K562 (cell line): ENCODE measurements at regions not wholly inside any gene's neighbourhood (a gene's known extent, or its start where the extent isn't known, plus 50 kb on each side); places are given as distances from the start of the nearest gene placed in this dataset.

Experiments used
- ATAC-seq: fragments of 200-7000 bp; cut with Tn5 transposase; 3 replicates; pipeline ENCODE4 v1.9.1; 2020; ENCODE audit warnings: moderate library complexity
- BruUV-seq: library from RNA; stranded (reverse); fragments of 400-500 nt; replicated peaks from 2 replicates; lab custom pipeline; 2021; lab: Mats Ljungman, UMichigan
- CTCF ChIA-PET: fragments of 300-600 bp; formaldehyde crosslinking; extraction: SDS; loops from one replicate; lab custom pipeline; 2021; ENCODE audit warnings: low intra/inter-chr PET ratio; lab: Yijun Ruan, JAX
- POLR2A ChIA-PET: fragments of 300-600, 350-650 bp; sonication (Branson Sonifier 250); formaldehyde crosslinking; extraction: SDS; loops from one replicate; lab custom pipeline; 2021; ENCODE audit warnings: antibody characterized with exemption, inconsistent platforms; lab: Yijun Ruan, JAX
- DNase-seq, 4 experiments: peaks; one replicate each; pipeline versions ENCODE4 v3.0.0 to v3.0.0-alpha.2; 2011 to 2018; ENCODE audit warnings: low spot score in 3 of 4, mixed read lengths in 3 of 4; ENCODE audit errors: extremely low read depth in 1 of 4
- FAIRE-seq: peaks from 2 replicates; lab custom pipeline; 2011; peaks lifted over from hg19 to GRCh38; lab: Jason Lieb, UNC
- H2AFZ ChIP-seq: 2 replicates; pipeline ENCODE4 v1.6.0; 2011; ENCODE audit warnings: low read depth, low read length, control low read depth, inconsistent platforms
- H3K27ac ChIP-seq: fragments of 200-600 bp; 3 replicates; pipeline ENCODE4 v1.8.0; 2011; ENCODE audit warnings: low read depth, mild to moderate bottlenecking, control low read depth, inconsistent platforms, low read length, moderate library complexity, mixed read lengths; ENCODE audit errors: extremely low read depth
- H3K27me3 ChIP-seq, 2 experiments: fragments of 300-600 bp in 1 of 2; 2 replicates in 1 of 2; 3 replicates in 1 of 2; pipeline versions ENCODE4 v1.6.0 to v1.8.0; 2011; ENCODE audit warnings: inconsistent platforms in 2 of 2, low read length in 2 of 2, mild to moderate bottlenecking in 1 of 2, mixed read lengths in 1 of 2, moderate library complexity in 1 of 2; ENCODE audit not compliant: control insufficient read depth in 2 of 2, insufficient read depth in 2 of 2
- H3K36me3 ChIP-seq: fragments of 300-600 bp; 3 replicates; pipeline ENCODE4 v1.8.0; 2011; ENCODE audit warnings: mild to moderate bottlenecking, low read length, inconsistent platforms; ENCODE audit not compliant: control insufficient read depth, insufficient read depth
- H3K4me1 ChIP-seq, 2 experiments: fragments of 200-600 bp in 1 of 2; replicated peaks in 1 of 2; 2 replicates in 1 of 2; 3 replicates in 1 of 2; pipeline versions ENCODE4 v1.5.1 to v1.8.0; 2011; ENCODE audit warnings: inconsistent platforms in 2 of 2, low read length in 2 of 2, mild to moderate bottlenecking in 1 of 2, mixed read lengths in 1 of 2, moderate library complexity in 1 of 2; ENCODE audit not compliant: control insufficient read depth in 2 of 2, insufficient read depth in 2 of 2
- H3K4me2 ChIP-seq: 2 replicates; pipeline ENCODE4 v1.6.1; 2011; ENCODE audit warnings: low read length, control low read depth, inconsistent platforms, mixed read lengths; ENCODE audit not compliant: insufficient read depth
- H3K4me3 ChIP-seq: fragments of 200-600 bp; sonication (generic), shearing (Covaris generic); 2 replicates; pipeline ENCODE4 v1.5.1; 2016; ENCODE audit warnings: control low read depth, inconsistent platforms
- H3K79me2 ChIP-seq: fragments of 200-600 bp; 3 replicates; pipeline ENCODE4 v1.8.0; 2011; ENCODE audit warnings: low read length, inconsistent platforms; ENCODE audit not compliant: control insufficient read depth, insufficient read depth
- H3K9ac ChIP-seq, 2 experiments: 2 replicates each; pipeline versions ENCODE4 v1.6.0 to v1.6.1; 2011; ENCODE audit warnings: low read depth in 2 of 2, low read length in 2 of 2, control low read depth in 1 of 2, inconsistent platforms in 1 of 2, mild to moderate bottlenecking in 1 of 2, mixed read lengths in 1 of 2; ENCODE audit not compliant: insufficient read depth in 1 of 2
- H3K9me1 ChIP-seq: one replicate; pipeline ENCODE4 v1.6.0; 2011; ENCODE audit warnings: inconsistent platforms, mild to moderate bottlenecking, low read length, moderate library complexity; ENCODE audit not compliant: control insufficient read depth, insufficient read depth
- H3K9me3 ChIP-seq: replicated peaks from 2 replicates; pipeline ENCODE4 v1.5.1; 2011; ENCODE audit warnings: low read depth, low read length, inconsistent platforms; ENCODE audit not compliant: control insufficient read depth, insufficient read depth
- H4K20me1 ChIP-seq: replicated peaks from 2 replicates; pipeline ENCODE4 v1.6.1; 2011; ENCODE audit warnings: low read length, inconsistent platforms, mixed read lengths; ENCODE audit not compliant: control insufficient read depth, insufficient read depth
- BDP1 ChIP-seq: IDR thresholded peaks from 3 replicates; pipeline ENCODE4 v1.6.1; 2011; ENCODE audit not compliant: insufficient read length, insufficient read depth
- BRCA1 ChIP-seq, 2 experiments: fragments of 450-650 bp in 1 of 2; sonication (generic) in 1 of 2; formaldehyde crosslinking in 1 of 2; IDR thresholded peaks; 2 replicates each; pipeline versions ENCODE4 v1.5.0 to v1.6.1; 2017 to 2020; ENCODE audit warnings: mild to moderate bottlenecking in 1 of 2, missing genetic modification reagents in 1 of 2
- GATAD2A ChIP-seq: fragments of 450-650 bp; IDR thresholded peaks from 2 replicates; pipeline ENCODE4 v1.6.1; 2017
- KAT2B ChIP-seq: IDR thresholded peaks from one replicate; pipeline ENCODE4 v1.6.1; 2012; ENCODE audit warnings: low read depth, mild to moderate bottlenecking, control low read depth, inconsistent platforms, low read length, moderate library complexity
- MTA3 ChIP-seq: fragments of 450-650 bp; formaldehyde crosslinking; IDR thresholded peaks from 2 replicates; pipeline ENCODE4 v1.6.1; 2017; ENCODE audit warnings: mild to moderate bottlenecking, borderline replicate concordance
- RBM14 ChIP-seq: fragments of 200-400 bp; formaldehyde crosslinking; IDR thresholded peaks from 2 replicates; pipeline ENCODE4 v1.6.1; 2018; ENCODE audit warnings: low read depth, mild to moderate bottlenecking, low read length, moderate library complexity, borderline replicate concordance; ENCODE audit not compliant: insufficient read depth
- TAF7 ChIP-seq: fragments of 450-650 bp; IDR thresholded peaks from 2 replicates; pipeline ENCODE4 v1.6.1; 2016; ENCODE audit warnings: missing genetic modification characterization, missing compliant biosample characterization
- TGIF2 ChIP-seq: sonication (generic); formaldehyde crosslinking; IDR thresholded peaks from 2 replicates; pipeline ENCODE4 v1.8.1; 2022; ENCODE audit warnings: mild to moderate bottlenecking, missing genetic modification reagents, moderate library complexity
- ZBTB8A ChIP-seq: fragments of 450-650 bp; IDR thresholded peaks from 2 replicates; pipeline ENCODE4 v1.6.1; 2018; ENCODE audit warnings: mild to moderate bottlenecking, moderate library complexity; ENCODE audit not compliant: partially characterized antibody
- ZNF436 ChIP-seq: fragments of 250-450, 450-650 bp; sonication (Bioruptor Pico); formaldehyde crosslinking; IDR thresholded peaks from 2 replicates; pipeline ENCODE4 v1.7.0; 2020; ENCODE audit warnings: mild to moderate bottlenecking
- WGBS: fragments of 100-300 bp; shearing (Covaris generic); methylation state at CpG from one replicate; pipeline ENCODE4 v1.1.6; 2016; ENCODE audit warnings: low coverage, mixed read lengths; ENCODE audit not compliant: insufficient coverage; ENCODE audit errors: missing lambda C conversion rate; 5-methylcytosine and 5-hydroxymethylcytosine counted together
- in situ Hi-C: fragments of 300-500 bp; cut with MboI; formaldehyde crosslinking; loops from 4 replicates; pipeline ENCODE4 v1.15.0; 2018; ENCODE audit warnings: inconsistent platforms, mixed read lengths
- intact Hi-C: fragments of 100-400 bp; cut with micrococcal nuclease; formaldehyde crosslinking; loops from 2 replicates; pipeline ENCODE4 v1.14.2; 2022
- TF ChIP-seq, protein P1 (sequence below), 2 experiments: fragments of 150-350 bp in 1 of 2; IDR thresholded peaks; 2 replicates each; pipeline ENCODE4 v1.6.1; 2012 to 2016; ENCODE audit warnings: low read depth in 2 of 2, low read length in 2 of 2, mild to moderate bottlenecking in 1 of 2, moderate library complexity in 1 of 2

DNA sequence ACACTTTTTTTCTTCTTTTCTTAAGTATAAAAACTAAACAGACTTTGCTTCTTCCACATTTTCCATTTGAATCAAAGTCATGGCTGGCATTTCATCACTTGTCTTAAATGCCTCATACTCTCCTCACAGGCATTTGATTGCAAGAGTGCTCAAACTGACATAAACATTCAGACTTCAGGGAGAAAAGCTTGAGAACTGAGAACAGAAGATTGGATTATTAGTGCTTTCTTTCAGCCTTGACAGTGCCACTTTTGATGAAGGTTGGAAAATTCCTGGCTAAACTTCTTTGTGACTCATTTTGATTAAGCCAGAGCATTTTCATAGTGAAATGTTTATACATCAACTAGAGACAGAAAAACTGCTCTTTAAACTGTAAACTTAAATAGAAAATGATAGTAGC, 544.4 kb downstream of the DIPK2A start (continued):
- TF ChIP-seq TAF7 (tag): no peak
- TF ChIP-seq, all 486 proteins: peak for 0

DNA sequence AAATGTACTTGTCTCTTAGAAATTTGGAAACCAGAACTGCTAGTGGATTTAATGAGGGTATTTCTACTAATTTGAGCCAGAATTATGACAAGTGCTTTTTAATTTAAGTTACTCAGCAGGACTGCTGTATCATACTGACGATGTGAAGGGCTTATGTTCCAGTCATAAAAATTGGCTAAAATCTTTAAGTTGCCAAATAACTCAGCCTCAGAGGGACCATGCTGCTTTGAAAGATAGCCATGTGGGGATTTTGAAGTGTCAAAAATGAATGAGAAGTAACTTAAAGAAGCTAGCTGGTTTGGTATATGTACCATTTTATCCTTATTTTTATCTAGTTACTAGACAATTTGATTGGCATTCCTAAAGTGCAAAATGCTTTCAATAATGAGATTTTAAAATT, 545.0 kb downstream of the DIPK2A start:
- in situ Hi-C loops (no loop called here), intact Hi-C loops (no loop called here)
- ChIA-PET POLR2A (no interaction called here), CTCF (no interaction called here)
- Histone ChIP-seq H3K9me3 (no peaks in the 10 kb centered on the region), H3K36me3 (no peaks in the 10 kb centered on the region), H3K4me2 (no peak overlapping the region), H4K20me1 (no peaks in the 10 kb centered on the region), H2AFZ (no peak overlapping the region), H3K27ac (no peak overlapping the region), H3K4me3 (no peak overlapping the region), H3K9me1 (no peaks in the 10 kb centered on the region), H3K9ac (no peak overlapping the region), H3K4me1 (no peaks in the 10 kb centered on the region), H3K27me3 (no peaks in the 10 kb centered on the region), H3K79me2 (no peaks in the 10 kb centered on the region)
- DNase-seq: no peak
- WGBS: 0% methylated on average over 1 of the region's 1 CpG
- no peak for ATAC-seq
- no peak for FAIRE-seq
- TF ChIP-seq BDP1: no peak
- BruUV-seq: no TSS peak

DNA sequence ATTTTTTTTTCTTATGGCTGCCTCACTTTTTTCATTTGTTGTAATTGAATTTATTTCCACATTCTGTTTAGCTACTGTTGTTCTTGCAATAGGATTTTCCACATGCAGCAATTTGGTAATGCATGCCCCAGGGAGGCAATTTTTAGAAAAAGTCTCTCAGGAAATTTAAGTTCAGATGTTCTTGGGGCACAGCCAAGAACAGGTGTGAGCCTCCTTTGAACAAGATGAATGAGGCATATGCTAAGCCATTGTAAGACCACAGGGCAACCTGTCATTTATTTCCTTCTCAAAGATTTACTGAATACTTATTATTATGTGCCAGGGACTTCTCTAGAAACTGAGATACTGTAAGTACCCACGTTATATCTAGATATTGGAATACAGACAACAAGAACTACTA, 549.5 kb downstream of the DIPK2A start:
- H3K36me3 ChIP-seq: no peaks in the 10 kb centered on the region
- 0% methylated on average over 1 of the region's 1 CpG for WGBS
- no peak overlapping the region for H3K9ac ChIP-seq
- no peaks in the 10 kb centered on the region for H4K20me1 ChIP-seq
- H3K9me3 ChIP-seq: no peaks in the 10 kb centered on the region
- BruUV-seq: no TSS peak
- no peak overlapping the region for H3K27ac ChIP-seq
- POLR2A ChIA-PET: no interaction called here
- no peak for TF ChIP-seq GATAD2A
- no peak for TF ChIP-seq ZNF436 (CRISPR knock-in tag)
- no peak for TF ChIP-seq ZBTB8A
- no peak for TF ChIP-seq RBM14
- TF ChIP-seq BRCA1 (IDR thresholded peaks at IDR 0.05): no peak
- TF ChIP-seq BRCA1 (CRISPR knock-in tag; IDR thresholded peaks at IDR 0.05): no peak
- no peak for TF ChIP-seq TGIF2 (CRISPR knock-in tag)
- no peak for TF ChIP-seq KAT2B
- TF ChIP-seq, protein P1, sequence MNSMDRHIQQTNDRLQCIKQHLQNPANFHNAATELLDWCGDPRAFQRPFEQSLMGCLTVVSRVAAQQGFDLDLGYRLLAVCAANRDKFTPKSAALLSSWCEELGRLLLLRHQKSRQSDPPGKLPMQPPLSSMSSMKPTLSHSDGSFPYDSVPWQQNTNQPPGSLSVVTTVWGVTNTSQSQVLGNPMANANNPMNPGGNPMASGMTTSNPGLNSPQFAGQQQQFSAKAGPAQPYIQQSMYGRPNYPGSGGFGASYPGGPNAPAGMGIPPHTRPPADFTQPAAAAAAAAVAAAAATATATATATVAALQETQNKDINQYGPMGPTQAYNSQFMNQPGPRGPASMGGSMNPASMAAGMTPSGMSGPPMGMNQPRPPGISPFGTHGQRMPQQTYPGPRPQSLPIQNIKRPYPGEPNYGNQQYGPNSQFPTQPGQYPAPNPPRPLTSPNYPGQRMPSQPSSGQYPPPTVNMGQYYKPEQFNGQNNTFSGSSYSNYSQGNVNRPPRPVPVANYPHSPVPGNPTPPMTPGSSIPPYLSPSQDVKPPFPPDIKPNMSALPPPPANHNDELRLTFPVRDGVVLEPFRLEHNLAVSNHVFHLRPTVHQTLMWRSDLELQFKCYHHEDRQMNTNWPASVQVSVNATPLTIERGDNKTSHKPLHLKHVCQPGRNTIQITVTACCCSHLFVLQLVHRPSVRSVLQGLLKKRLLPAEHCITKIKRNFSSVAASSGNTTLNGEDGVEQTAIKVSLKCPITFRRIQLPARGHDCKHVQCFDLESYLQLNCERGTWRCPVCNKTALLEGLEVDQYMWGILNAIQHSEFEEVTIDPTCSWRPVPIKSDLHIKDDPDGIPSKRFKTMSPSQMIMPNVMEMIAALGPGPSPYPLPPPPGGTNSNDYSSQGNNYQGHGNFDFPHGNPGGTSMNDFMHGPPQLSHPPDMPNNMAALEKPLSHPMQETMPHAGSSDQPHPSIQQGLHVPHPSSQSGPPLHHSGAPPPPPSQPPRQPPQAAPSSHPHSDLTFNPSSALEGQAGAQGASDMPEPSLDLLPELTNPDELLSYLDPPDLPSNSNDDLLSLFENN (IDR thresholded peaks at IDR 0.05; ENCODE audit: low read depth in 2 of 2, low read length in 2 of 2): no peak
- TF ChIP-seq MTA3: no peak
- H3K4me1 ChIP-seq: no peaks in the 10 kb centered on the region
- no peaks in the 10 kb centered on the region for H3K9me1 ChIP-seq
- H3K4me3 ChIP-seq: no peak overlapping the region
- no peak overlapping the region for H3K4me2 ChIP-seq
- intact Hi-C loops (no loop called here), in situ Hi-C loops (no loop called here)
- DNase-seq (no peak), FAIRE-seq (no peak), ATAC-seq (no peak)
- CTCF ChIA-PET: no interaction called here
- H3K27me3 ChIP-seq: no peaks in the 10 kb centered on the region
- H3K79me2 ChIP-seq: no peaks in the 10 kb centered on the region
- H2AFZ ChIP-seq: no peak overlapping the region
